Stomach (tissue), 4 donors: ENCODE measurements at regions not wholly inside any gene's neighbourhood (a gene's known extent, or its start where the extent isn't known, plus 50 kb on each side); places are given as distances from the start of the nearest gene placed in this dataset.

Experiments used
- CTCF ChIP-seq, 7 experiments: fragments of 450-650 bp in 4 of 7; fragments of 200-600 bp in 3 of 7; sonication (generic) in 3 of 7; IDR thresholded peaks; one replicate each; pipeline ENCODE4 v1.5.1; 2016 to 2019; ENCODE audit warnings: antibody characterized with exemption in 7 of 7, control low read depth in 2 of 7, mild to moderate bottlenecking in 1 of 7
- EP300 ChIP-seq: sonication (generic); formaldehyde crosslinking; IDR thresholded peaks from one replicate; pipeline ENCODE4 v1.6.1; 2017; ENCODE audit warnings: antibody characterized with exemption

GRCh38 chr21:29430576-29430975, 131.9 kb downstream of the BACH1 start:
- TF ChIP-seq CTCF (IDR thresholded peaks at IDR 0.05) (no peak), EP300 (no peak)
